Ovary (tissue), 3 donors: ENCODE measurements at regions not wholly inside any gene's neighbourhood (a gene's known extent, or its start where the extent isn't known, plus 50 kb on each side); places are given as distances from the start of the nearest gene placed in this dataset.

Experiments
- EP300 ChIP-seq: sonication (generic); formaldehyde crosslinking; IDR thresholded peaks from one replicate; pipeline ENCODE4 v1.6.1; 2017; ENCODE audit warnings: antibody characterized with exemption
- TF ChIP-seq, protein P1 (sequence below), 3 donors: fragments of 450-650 bp in 2 of 3; fragments of 200-600 bp in 1 of 3; IDR thresholded peaks; one replicate each; pipeline versions ENCODE4 v1.5.1 to v1.8.0; 2016 to 2022; ENCODE audit warnings: antibody characterized with exemption in 3 of 3, mild to moderate bottlenecking in 1 of 3
- donor health status: DM: no; HTN: no; CAD: no.

DNA sequence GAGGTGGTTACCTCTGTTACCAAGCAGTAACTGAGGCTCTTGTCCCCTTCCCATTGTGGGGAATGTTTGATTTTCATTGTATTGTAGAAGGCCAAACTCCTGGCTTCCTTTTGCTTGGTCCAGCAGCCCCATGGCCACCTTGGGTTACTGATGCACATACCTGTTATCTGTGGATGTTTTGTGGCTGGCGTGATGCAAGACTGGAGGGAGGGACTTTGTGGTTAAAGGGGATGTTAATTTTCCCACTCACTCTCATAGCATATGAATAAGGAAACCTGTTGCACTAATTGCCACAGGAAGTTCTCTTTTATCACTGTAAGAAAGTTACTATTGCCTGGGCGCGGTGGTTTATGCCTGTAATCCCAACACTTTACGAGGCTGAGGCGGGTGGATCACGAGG is 168.6 kb upstream of the HS3ST4 start:
- TF ChIP-seq EP300: no peak
- TF ChIP-seq, protein P1, sequence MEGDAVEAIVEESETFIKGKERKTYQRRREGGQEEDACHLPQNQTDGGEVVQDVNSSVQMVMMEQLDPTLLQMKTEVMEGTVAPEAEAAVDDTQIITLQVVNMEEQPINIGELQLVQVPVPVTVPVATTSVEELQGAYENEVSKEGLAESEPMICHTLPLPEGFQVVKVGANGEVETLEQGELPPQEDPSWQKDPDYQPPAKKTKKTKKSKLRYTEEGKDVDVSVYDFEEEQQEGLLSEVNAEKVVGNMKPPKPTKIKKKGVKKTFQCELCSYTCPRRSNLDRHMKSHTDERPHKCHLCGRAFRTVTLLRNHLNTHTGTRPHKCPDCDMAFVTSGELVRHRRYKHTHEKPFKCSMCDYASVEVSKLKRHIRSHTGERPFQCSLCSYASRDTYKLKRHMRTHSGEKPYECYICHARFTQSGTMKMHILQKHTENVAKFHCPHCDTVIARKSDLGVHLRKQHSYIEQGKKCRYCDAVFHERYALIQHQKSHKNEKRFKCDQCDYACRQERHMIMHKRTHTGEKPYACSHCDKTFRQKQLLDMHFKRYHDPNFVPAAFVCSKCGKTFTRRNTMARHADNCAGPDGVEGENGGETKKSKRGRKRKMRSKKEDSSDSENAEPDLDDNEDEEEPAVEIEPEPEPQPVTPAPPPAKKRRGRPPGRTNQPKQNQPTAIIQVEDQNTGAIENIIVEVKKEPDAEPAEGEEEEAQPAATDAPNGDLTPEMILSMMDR (IDR thresholded peaks at IDR 0.05): no peak
